HG03196 (cell line): ENCODE measurements at regions not wholly inside any gene's neighbourhood (a gene's known extent, or its start where the extent isn't known, plus 50 kb on each side); places are given as distances from the start of the nearest gene placed in this dataset.
"Not testable (repeated sequence)": the region's sequence is repeated elsewhere in the genome, so short reads cannot be mapped to it uniquely, and the experiment has no call there.

Experiments used
- ATAC-seq: cut with Tn5 transposase; IDR thresholded peaks from one replicate; pipeline ENCODE4 v1.9.1; 2021; ENCODE audit not compliant: unreplicated experiment

DNA sequence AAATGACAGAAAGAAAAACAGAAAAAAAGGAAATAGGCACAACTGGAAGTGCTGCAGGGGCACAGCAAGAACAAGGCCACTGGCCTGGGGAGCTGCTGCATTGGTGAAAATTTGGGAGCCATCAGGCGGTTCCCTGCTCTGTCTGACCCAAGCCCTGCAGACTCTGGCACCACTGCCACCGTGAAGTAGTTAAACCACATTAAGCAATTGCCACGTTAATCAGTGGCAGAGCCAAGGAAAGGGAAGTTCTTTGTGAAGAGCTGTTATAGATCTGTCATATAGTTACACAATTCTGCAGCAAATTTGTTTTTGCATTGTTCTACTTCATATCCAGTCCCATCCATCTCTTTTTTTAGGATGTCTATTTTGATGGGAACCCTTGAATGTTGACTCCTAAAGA, 915.3 kb downstream of the FSCB start:
- no peak for ATAC-seq

DNA sequence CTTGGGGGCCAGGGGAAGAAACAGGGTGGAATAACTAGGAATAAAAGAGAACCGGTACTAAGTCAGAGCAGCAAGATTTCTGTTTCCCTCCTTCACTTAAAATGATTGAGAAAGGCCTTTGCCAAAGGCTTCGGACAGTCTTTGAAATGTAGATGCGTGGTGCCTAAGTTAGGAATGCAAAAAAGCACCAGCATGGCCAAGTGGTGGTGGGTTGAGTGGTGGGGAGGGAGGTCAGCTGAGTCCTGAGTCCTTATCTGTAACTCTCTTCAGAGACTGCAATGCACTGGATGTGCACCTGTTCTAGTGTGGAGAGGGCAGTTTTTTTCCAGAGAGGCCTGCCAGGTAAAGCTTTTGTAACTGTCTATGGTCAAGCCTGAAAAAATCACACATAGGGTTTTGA, 919.9 kb downstream of the FSCB start:
- no peak for ATAC-seq

GRCh38 chr14:43579671-43580070, 927.4 kb downstream of the FSCB start:
- ATAC-seq, result no peak

GRCh38 chr14:43568022-43568421, 939.1 kb downstream of the FSCB start:
- no peak for ATAC-seq

DNA sequence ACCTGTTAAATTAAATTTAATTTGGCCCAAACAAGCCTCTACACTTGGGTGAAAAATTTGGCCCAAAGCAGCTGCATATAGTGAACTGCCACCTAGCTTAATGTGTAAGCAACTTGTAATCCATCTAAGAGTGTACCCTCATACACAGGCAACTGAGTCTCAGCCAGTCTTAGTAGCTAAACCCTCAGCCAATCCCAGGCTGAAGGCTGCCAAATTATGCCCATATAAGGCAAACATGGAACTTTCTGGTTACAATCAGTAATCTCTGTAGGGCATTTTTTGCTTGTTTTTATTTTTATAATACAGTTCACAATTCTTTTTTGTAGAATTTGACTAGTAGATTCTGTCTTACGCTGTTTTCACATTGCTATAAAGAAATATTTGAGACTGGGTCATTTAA, 958.7 kb downstream of the FSCB start:
- no peak for ATAC-seq

GRCh38 chr14:43547596-43547995, 959.5 kb downstream of the FSCB start:
- ATAC-seq, result not testable (repeated sequence)

DNA sequence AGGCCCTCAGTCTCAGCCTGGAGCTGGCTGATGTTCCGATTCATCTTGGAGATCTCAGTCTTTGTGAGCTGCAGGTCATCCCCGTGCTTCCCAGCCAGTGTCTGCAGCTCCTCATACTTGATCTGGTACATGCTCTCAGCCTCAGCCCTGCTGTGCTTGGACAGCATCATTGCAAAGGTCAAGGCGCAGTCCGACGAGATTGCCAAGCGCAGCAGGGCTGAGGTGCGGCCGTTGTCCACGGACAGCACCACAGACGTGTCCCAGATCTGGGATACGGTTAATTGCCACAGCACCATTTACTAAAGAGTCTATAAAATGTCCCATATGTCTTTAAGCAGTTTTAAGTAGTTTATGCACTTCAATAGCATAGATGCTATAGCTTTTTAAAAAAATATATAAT, 965.7 kb downstream of the FSCB start:
- no peak for ATAC-seq

DNA sequence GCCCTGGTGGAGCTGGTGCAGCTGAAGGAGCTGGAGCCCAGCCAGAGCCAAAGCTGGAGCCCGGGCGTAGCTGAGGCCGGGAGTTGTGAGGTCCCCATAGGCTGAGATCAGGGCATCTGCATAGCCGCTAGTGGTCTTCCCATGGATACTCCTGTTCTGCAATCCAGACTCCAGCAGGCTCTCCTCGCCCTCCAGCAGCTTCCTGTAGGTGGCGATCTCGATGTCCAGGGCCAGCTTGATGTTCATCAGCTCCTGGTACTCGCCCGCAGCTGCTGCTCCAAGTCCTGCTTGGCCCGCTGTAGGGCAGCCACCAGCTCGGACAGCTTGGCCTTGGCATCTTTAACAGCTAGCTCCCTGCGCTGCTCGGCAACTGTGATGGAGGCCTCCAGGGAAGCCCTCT, 966.1 kb downstream of the FSCB start:
- ATAC-seq, result no peak

DNA sequence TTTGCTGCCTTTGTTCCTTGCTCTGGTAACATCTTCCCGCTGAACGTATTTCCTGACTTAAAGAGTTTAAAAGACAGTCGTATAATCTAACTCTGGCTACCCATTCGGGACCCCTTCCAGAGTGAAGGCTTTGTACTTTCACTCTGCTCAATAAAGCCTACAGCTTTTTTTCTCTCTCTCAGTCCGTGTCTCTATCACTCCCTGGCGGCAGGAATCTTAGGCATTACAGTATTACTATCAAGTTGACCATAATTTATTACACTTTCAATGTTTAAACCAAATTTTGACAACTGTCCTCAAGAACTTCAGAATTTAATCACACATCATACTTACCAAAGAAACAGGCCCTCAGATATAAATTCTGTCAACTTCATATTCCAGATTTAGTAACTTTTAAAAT, 967.9 kb downstream of the FSCB start:
- no peak for ATAC-seq

DNA sequence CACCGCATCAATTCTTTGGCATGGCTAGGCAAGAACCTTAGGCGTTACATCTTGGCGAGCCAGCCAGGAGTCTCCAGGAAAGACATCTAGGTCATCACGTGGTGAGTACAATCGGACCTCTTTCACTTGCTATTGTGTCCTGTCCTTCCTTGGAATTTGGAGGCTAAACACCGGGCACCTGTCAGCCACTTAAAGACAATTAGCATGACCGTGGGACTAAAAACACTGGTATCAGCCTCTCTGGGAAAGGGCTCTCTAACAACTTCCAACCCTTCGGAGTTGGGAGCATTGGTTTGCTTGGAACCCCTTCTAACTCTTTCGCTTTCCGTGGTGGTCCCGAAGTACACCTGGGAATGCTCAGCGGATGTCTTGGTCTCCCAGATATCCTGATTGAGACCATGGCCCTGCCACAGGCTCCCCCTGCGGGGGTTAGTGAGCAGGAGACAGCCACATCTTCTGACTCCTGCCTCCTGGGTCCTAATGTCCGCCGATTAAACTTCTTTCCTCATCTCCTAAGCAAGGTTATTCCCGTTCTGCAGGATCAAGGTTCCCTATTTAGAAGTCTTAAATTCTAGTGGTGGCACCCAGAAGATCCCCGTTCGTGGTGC, 971.7 kb downstream of the FSCB start:
- ATAC-seq, result no peak

DNA sequence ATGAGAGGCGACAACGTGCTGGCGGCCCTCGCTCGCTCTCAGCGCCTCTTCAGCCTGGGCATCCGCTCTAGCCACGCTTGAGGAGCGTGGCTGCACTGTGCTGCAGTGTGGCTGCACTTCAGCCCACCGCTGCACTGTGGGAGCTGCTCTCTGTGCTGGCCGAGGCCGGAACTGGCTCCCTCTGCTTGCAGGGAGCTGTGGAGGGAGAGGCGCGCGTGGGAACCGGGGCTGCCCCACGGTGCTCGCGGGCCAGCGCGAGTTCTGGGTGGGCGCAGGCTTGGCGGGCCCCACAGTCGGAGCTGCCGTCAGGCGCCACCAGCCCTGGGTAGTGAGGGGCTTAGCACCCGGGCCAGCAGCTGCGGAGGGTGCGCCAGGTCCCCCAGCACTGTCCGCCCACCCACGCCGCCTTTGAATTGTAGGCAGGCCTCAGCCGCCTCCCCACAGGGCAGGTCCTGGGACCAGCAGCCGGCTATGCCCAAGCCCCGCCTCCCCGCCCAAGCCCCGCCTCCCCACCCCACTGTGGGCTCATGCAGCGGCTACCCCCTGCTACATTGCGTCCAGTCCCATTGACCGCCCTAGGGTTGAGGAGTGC, 974.2 kb downstream of the FSCB start:
- no peak for ATAC-seq

DNA sequence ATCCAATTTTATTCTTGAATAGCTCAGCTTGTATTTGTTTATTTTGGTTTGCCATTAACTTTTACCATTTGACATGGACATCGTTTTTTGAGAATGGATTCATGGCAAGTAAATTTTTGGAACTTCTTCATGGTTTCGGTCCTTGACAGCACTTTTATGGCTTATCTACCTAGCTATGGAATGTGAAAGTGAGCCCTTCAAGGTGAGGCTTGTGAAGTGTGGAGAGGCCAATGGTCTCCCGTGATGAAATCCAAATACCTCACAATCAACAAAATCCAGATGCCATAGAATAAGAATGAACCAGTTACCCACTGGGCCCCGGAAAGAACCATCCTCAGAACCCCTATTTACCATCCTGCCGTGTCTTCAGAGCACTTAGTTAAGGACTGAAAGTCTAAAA, 978.8 kb downstream of the FSCB start:
- no peak for ATAC-seq

DNA sequence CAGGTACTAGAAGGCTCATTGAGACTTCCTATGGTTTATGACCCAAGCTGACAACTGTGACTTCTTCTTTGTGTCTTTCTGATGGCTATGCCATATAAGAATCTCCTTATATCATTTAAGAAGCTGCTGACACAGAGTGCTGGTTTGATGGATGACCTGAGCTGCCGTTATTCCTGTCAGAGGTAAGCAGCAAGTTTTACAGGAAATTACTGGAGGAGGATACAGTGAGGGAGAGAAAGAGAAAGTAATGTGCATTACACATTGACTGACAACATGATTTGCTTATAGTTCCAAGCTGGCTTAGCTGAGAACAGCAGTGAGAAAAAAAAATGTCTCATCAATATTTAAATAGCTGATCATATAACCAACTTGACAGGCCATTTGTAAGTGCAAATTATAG, 981.4 kb downstream of the FSCB start:
- ATAC-seq, result no peak

- no peak for ATAC-seq
Observed at GRCh38 chr14:43522901-43523300, 984.2 kb downstream of the FSCB start.

GRCh38 chr14:43522191-43522590, 984.9 kb downstream of the FSCB start:
- ATAC-seq, result no peak

DNA sequence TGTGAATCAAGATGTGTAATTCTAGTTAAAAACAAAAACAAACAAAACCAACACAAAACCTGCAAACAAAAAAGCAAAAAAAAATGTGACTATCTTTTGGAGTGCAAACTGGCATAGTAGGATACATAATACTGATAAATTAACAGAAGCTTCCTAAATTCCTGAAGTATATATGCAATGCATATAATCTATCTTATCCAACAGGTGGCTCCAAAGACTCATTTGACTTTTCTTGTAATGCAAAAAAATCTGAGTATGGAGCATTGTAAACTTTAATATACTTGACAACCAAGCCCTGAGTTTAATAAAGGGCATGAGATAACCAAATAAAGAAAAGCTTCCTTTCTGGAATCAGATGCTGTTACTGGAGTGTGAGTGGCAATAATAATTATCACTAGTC, 1003.6 kb downstream of the FSCB start:
- ATAC-seq, result no peak

- ATAC-seq, result not testable (repeated sequence)
Observed at GRCh38 chr14:43492359-43492758, 1014.7 kb downstream of the FSCB start.

GRCh38 chr14:43483415-43483814, 1023.7 kb downstream of the FSCB start:
- no peak for ATAC-seq

DNA sequence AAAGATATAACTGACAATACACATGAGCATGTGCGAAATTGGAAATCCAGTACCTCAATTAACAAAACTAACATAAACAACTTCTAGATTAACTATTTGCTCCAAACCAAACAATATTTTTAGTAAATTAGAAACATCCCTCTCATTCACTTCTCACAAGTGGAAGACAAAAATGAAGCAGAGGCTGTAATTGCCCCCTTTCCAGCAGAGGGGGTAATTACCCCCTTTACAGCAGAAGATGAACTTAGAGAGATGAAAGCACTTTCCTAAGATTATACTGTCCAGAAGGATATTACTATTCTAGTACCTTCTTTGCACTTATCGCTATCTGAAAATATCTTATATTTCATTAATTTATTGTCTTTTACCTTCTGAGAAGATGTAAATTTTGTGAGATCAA, 1025.2 kb downstream of the FSCB start:
- no peak for ATAC-seq

DNA sequence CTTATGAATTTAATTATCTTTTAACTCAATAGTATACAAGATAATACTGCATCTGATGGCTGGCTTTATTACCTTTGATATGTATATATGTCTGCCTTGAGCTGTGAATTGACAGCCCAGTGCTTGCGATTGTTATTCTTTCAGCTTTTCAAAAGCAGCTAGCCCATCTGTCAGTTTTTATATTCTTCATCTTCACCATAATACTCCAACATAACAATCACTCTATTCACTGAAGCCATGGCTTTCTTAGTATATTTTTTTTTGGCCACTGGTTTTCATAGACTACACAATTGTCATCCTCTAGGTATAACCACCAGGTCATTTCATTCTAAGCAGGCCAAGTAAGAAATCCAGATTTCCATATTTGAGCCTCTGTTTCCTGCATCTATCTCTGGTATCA, 1026.1 kb downstream of the FSCB start:
- no peak for ATAC-seq

DNA sequence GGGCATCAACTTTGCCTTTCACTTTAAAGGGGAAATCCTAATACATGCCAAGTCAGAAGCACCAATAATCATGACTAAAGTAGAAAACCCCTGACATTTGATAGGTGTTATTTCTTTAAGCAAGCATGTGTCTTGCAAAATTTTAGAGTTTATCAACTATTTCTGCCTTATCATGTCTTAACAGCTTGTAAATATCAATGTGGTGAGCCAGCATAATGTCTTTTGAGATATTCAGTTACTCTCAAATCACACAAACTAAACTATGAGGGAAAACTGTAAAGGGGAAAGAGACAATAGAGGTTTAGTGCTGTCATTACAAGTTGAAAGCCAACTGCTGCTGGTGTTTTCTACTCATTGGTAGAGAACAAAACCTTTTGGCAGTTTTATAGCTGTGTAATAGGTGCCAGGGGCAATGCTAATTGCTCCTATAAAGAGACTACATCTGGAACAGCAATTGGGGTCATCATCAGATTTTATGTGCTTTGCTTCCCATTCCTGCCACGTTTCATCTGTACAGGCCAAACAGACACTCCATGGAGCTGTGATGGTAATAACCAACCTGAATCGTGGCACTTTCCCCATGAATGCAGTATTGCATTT, 1027.4 kb downstream of the FSCB start:
- no peak for ATAC-seq

DNA sequence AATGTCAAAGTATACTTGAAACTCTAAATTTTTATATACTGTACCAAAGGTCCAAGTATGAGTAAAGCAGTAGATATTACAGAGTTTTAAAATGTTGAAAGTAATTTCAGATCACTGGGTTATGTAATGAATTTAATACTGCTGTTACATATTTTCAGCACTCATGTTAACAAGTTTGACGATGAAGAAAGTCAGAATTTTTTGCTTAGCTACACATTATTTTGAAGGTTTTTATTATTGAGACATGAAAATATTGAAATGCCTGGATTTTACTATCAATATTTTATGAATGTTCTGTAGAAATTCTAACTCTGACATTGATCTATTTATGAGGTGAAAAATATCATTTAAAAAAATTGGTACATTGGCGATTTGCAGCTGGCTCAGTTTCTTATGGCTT, 1030.3 kb downstream of the FSCB start:
- ATAC-seq, result no peak

- ATAC-seq, result no peak
Observed at GRCh38 chr14:43475757-43476156, 1031.3 kb downstream of the FSCB start.
